ENCODE measurements at regions not wholly inside any gene's neighbourhood (a gene's known extent, or its start where the extent isn't known, plus 50 kb on each side); places are given as distances from the start of the nearest gene placed in this dataset.

GRCh38 chr9:120153258-120153657, 426.7 kb downstream of the CDK5RAP2 start:
- Histone ChIP-seq H3K27ac (no peak overlapping the region), H3K27me3 (replicated peaks in 1 of 7) (no peaks in the 10 kb centered on the region), H3K4me1 (no peaks in the 10 kb centered on the region), H3K9me3 (no peaks in the 10 kb centered on the region), H3K4me3 (no peak overlapping the region), H3K36me3 (no peaks in the 10 kb centered on the region)
- intact Hi-C loops (cut with DNase I; ENCODE audit: low total_unique reads): no loop called here
- DNase-seq: no peak
- TF ChIP-seq POLR2A (IDR thresholded peaks at IDR 0.05) (no peak), POLR2AphosphoS5 (IDR thresholded peaks at IDR 0.05) (no peak), CTCF (IDR thresholded peaks at IDR 0.05 in 8 of 11, conservative IDR thresholded peaks at IDR 0.05 in 3 of 11) (no peak)
- 88 to 100% (median 93%) methylated on average over 1 of the region's 1 CpG for WGBS, 5 donors

GRCh38 chr9:120152295-120152694, 427.7 kb downstream of the CDK5RAP2 start:
- WGBS, 5 donors: 43 to 69% (median 65%) methylated on average over 4 of the region's 4 CpGs
- Histone ChIP-seq H3K27ac (no peak overlapping the region), H3K4me3 (no peak overlapping the region), H3K36me3 (no peaks in the 10 kb centered on the region), H3K4me1 (no peaks in the 10 kb centered on the region), H3K9me3 (no peaks in the 10 kb centered on the region), H3K27me3 (replicated peaks in 1 of 7) (no peaks in the 10 kb centered on the region)
- TF ChIP-seq POLR2AphosphoS5 (IDR thresholded peaks at IDR 0.05) (no peak), CTCF (IDR thresholded peaks at IDR 0.05 in 8 of 11, conservative IDR thresholded peaks at IDR 0.05 in 3 of 11) (no peak), POLR2A (IDR thresholded peaks at IDR 0.05) (no peak)
- intact Hi-C loops (cut with DNase I; ENCODE audit: low total_unique reads): no loop called here
- DNase-seq: no peak

- 63 to 75% (median 70%) methylated on average over 12 of the region's 12 CpGs for WGBS, 5 donors
- DNase-seq: no peak
These were observed 428.2 kb downstream of the CDK5RAP2 start for GRCh38 chr9:120151806-120152205.

GRCh38 chr9:120151149-120151548, 428.8 kb downstream of the CDK5RAP2 start:
- 81 to 92% (median 85%) methylated on average over 3 of the region's 3 CpGs for WGBS, 5 donors
- H3K36me3 ChIP-seq: no peaks in the 10 kb centered on the region
- DNase-seq: no peak
- H3K27ac ChIP-seq: no peak overlapping the region
- H3K4me1 ChIP-seq: no peaks in the 10 kb centered on the region
- no peak for TF ChIP-seq POLR2A (IDR thresholded peaks at IDR 0.05)
- no peak for TF ChIP-seq POLR2AphosphoS5 (IDR thresholded peaks at IDR 0.05)
- no peak for TF ChIP-seq CTCF (IDR thresholded peaks at IDR 0.05 in 8 of 11, conservative IDR thresholded peaks at IDR 0.05 in 3 of 11)
- no peaks in the 10 kb centered on the region for H3K27me3 ChIP-seq (replicated peaks in 1 of 7)
- H3K9me3 ChIP-seq: no peaks in the 10 kb centered on the region
- intact Hi-C loops (cut with DNase I; ENCODE audit: low total_unique reads): no loop called here
- H3K4me3 ChIP-seq: no peak overlapping the region

More at GRCh38 chr9:120151806-120152205, 428.2 kb downstream of the CDK5RAP2 start:
- Histone ChIP-seq H3K4me3 (no peak overlapping the region), H3K9me3 (no peaks in the 10 kb centered on the region), H3K27ac (no peak overlapping the region), H3K4me1 (no peaks in the 10 kb centered on the region), H3K36me3 (no peaks in the 10 kb centered on the region), H3K27me3 (replicated peaks in 1 of 7) (no peaks in the 10 kb centered on the region)
- no peak for TF ChIP-seq POLR2A (IDR thresholded peaks at IDR 0.05)
- no peak for TF ChIP-seq CTCF (IDR thresholded peaks at IDR 0.05 in 8 of 11, conservative IDR thresholded peaks at IDR 0.05 in 3 of 11)
- TF ChIP-seq POLR2AphosphoS5 (IDR thresholded peaks at IDR 0.05): no peak
- intact Hi-C loops (cut with DNase I; ENCODE audit: low total_unique reads): no loop called here

Data from spleen (tissue), 11 donors.